ENCODE measurements at regions not wholly inside any gene's neighbourhood (a gene's known extent, or its start where the extent isn't known, plus 50 kb on each side); places are given as distances from the start of the nearest gene placed in this dataset.

GRCh38 chr11:69372589-69373250 lies 78.8 kb downstream of the MYEOV start:
- Histone ChIP-seq H3K9me3 (ENCODE audit: control insufficient read depth in 3 of 3, low read length in 3 of 3) (no peaks in the 10 kb centered on the region), H3K4me1 (ENCODE audit: control insufficient read depth in 3 of 3, insufficient read depth in 3 of 3, low read length in 3 of 3) (no peaks in the 10 kb centered on the region), H3K4me3 (ENCODE audit: low read length in 3 of 3) (no peak overlapping the region), H3K9ac (ENCODE audit: low read depth in 1 of 3, low read length in 3 of 3) (no peak overlapping the region), H3K27ac (ENCODE audit: low read depth, low read length) (no peak overlapping the region), H3K27me3 (ENCODE audit: control insufficient read depth in 3 of 3, insufficient read depth in 3 of 3, low read length in 3 of 3) (peaks cover 6 to 30% (median 30%) of the 10 kb centered on the region in 3 donors), H3K36me3 (ENCODE audit: control insufficient read depth in 3 of 3, insufficient read depth in 3 of 3, low read length in 3 of 3) (no peaks in the 10 kb centered on the region)

GRCh38 chr11:69373251-69373635 lies 79.3 kb downstream of the MYEOV start:
- Histone ChIP-seq H3K9ac (ENCODE audit: low read depth in 1 of 3, low read length in 3 of 3) (no peak overlapping the region), H3K27ac (ENCODE audit: low read depth, low read length) (no peak overlapping the region), H3K36me3 (ENCODE audit: control insufficient read depth in 3 of 3, insufficient read depth in 3 of 3, low read length in 3 of 3) (no peaks in the 10 kb centered on the region), H3K9me3 (ENCODE audit: control insufficient read depth in 3 of 3, low read length in 3 of 3) (no peaks in the 10 kb centered on the region), H3K4me1 (ENCODE audit: control insufficient read depth in 3 of 3, insufficient read depth in 3 of 3, low read length in 3 of 3) (no peaks in the 10 kb centered on the region), H3K4me3 (ENCODE audit: low read length in 3 of 3) (no peak overlapping the region), H3K27me3 (ENCODE audit: control insufficient read depth in 3 of 3, insufficient read depth in 3 of 3, low read length in 3 of 3) (peaks cover 6 to 35% (median 35%) of the 10 kb centered on the region in 3 donors)

GRCh38 chr11:69374110-69374945 lies 80.4 kb downstream of the MYEOV start:
- H3K9ac ChIP-seq (ENCODE audit: low read depth in 1 of 3, low read length in 3 of 3), result no peak overlapping the region
- peaks cover 6 to 38% (median 36%) of the 10 kb centered on the region in 3 donors for H3K27me3 ChIP-seq (ENCODE audit: control insufficient read depth in 3 of 3, insufficient read depth in 3 of 3, low read length in 3 of 3)
- H3K4me1 ChIP-seq (ENCODE audit: control insufficient read depth in 3 of 3, insufficient read depth in 3 of 3, low read length in 3 of 3), result no peaks in the 10 kb centered on the region
- H3K4me3 ChIP-seq (ENCODE audit: low read length in 3 of 3), result no peak overlapping the region
- no peak overlapping the region for H3K27ac ChIP-seq (ENCODE audit: low read depth, low read length)
- H3K36me3 ChIP-seq (ENCODE audit: control insufficient read depth in 3 of 3, insufficient read depth in 3 of 3, low read length in 3 of 3), result no peaks in the 10 kb centered on the region
- H3K9me3 ChIP-seq (ENCODE audit: control insufficient read depth in 3 of 3, low read length in 3 of 3), result no peaks in the 10 kb centered on the region

- no peak overlapping the region for H3K9ac ChIP-seq (ENCODE audit: low read depth in 1 of 3, low read length in 3 of 3)
- H3K27ac ChIP-seq (ENCODE audit: low read depth, low read length), result no peak overlapping the region
- no peak overlapping the region for H3K4me3 ChIP-seq (ENCODE audit: low read length in 3 of 3)
- peaks cover 6 to 38% (median 36%) of the 10 kb centered on the region in 3 donors for H3K27me3 ChIP-seq (ENCODE audit: control insufficient read depth in 3 of 3, insufficient read depth in 3 of 3, low read length in 3 of 3)
- H3K36me3 ChIP-seq (ENCODE audit: control insufficient read depth in 3 of 3, insufficient read depth in 3 of 3, low read length in 3 of 3), result no peaks in the 10 kb centered on the region
- no peaks in the 10 kb centered on the region for H3K4me1 ChIP-seq (ENCODE audit: control insufficient read depth in 3 of 3, insufficient read depth in 3 of 3, low read length in 3 of 3)
- H3K9me3 ChIP-seq (ENCODE audit: control insufficient read depth in 3 of 3, low read length in 3 of 3), result no peaks in the 10 kb centered on the region
Observed at GRCh38 chr11:69374946-69375310, 81.0 kb downstream of the MYEOV start.

GRCh38 chr11:69375316-69376154 lies 81.6 kb downstream of the MYEOV start:
- no peak overlapping the region for H3K27ac ChIP-seq (ENCODE audit: low read depth, low read length)
- H3K36me3 ChIP-seq (ENCODE audit: control insufficient read depth in 3 of 3, insufficient read depth in 3 of 3, low read length in 3 of 3), result no peaks in the 10 kb centered on the region
- no peak overlapping the region for H3K4me3 ChIP-seq (ENCODE audit: low read length in 3 of 3)
- no peak overlapping the region for H3K9ac ChIP-seq (ENCODE audit: low read depth in 1 of 3, low read length in 3 of 3)
- peaks cover 6 to 38% (median 36%) of the 10 kb centered on the region in 3 donors for H3K27me3 ChIP-seq (ENCODE audit: control insufficient read depth in 3 of 3, insufficient read depth in 3 of 3, low read length in 3 of 3)
- no peaks in the 10 kb centered on the region for H3K9me3 ChIP-seq (ENCODE audit: control insufficient read depth in 3 of 3, low read length in 3 of 3)
- H3K4me1 ChIP-seq (ENCODE audit: control insufficient read depth in 3 of 3, insufficient read depth in 3 of 3, low read length in 3 of 3), result no peaks in the 10 kb centered on the region

- no peak overlapping the region for H3K4me3 ChIP-seq (ENCODE audit: low read length in 3 of 3)
- peaks cover 6 to 38% (median 33%) of the 10 kb centered on the region in 3 donors for H3K27me3 ChIP-seq (ENCODE audit: control insufficient read depth in 3 of 3, insufficient read depth in 3 of 3, low read length in 3 of 3)
- H3K36me3 ChIP-seq (ENCODE audit: control insufficient read depth in 3 of 3, insufficient read depth in 3 of 3, low read length in 3 of 3), result no peaks in the 10 kb centered on the region
- no peak overlapping the region for H3K9ac ChIP-seq (ENCODE audit: low read depth in 1 of 3, low read length in 3 of 3)
- no peaks in the 10 kb centered on the region for H3K9me3 ChIP-seq (ENCODE audit: control insufficient read depth in 3 of 3, low read length in 3 of 3)
- H3K27ac ChIP-seq (ENCODE audit: low read depth, low read length), result no peak overlapping the region
- peaks cover 0 to 2% (median 0%) of the 10 kb centered on the region in 3 donors for H3K4me1 ChIP-seq (ENCODE audit: control insufficient read depth in 3 of 3, insufficient read depth in 3 of 3, low read length in 3 of 3)
Observed at GRCh38 chr11:69376155-69377028, 82.4 kb downstream of the MYEOV start.

DNA sequence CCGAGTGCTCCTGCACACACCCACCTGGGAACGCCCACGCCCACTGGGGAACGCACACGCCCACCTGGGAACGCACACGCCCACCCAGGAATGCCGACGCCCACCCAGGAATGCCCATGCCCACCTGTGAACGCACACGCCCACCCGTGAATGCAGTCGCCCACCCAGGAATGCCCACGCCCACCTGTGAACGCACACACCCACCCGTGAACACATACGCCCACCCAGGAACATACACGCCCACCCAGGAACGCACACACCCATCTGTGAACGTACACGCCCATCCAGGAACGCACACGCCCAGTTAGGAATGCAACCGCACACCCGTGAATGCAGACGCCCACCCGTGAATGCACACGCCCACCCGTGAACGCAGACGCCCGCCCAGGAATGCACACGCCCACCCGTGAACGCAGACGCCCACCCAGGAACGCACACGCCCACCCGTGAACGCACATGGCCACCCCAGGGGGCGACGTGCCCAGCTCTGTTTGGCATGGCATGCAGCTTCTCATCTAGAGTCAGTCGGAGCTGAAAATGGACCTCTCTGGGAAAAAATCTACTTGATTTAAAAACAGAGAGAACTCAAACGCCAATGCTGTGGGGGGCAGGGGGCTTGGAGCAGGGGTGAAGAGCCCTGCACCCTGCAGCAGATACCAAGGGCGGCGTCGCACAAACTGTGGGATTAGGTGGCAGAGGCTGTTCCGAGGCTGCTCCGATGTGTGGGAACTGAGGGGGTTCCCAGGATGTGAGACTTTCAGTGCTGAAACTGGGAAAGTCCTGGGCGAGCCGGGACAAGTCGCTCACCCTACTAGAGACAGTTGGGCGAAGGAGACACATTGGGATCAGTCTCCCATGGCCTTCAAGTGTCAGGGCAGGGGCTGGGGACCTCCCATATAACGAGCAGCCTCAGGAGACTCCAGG lies 83.3 kb downstream of the MYEOV start:
- Histone ChIP-seq H3K9ac (ENCODE audit: low read depth in 1 of 3, low read length in 3 of 3) (no peak overlapping the region), H3K27ac (ENCODE audit: low read depth, low read length) (no peak overlapping the region), H3K36me3 (ENCODE audit: control insufficient read depth in 3 of 3, insufficient read depth in 3 of 3, low read length in 3 of 3) (no peaks in the 10 kb centered on the region), H3K4me3 (ENCODE audit: low read length in 3 of 3) (no peak overlapping the region), H3K27me3 (ENCODE audit: control insufficient read depth in 3 of 3, insufficient read depth in 3 of 3, low read length in 3 of 3) (peaks cover 6 to 32% (median 25%) of the 10 kb centered on the region in 3 donors), H3K9me3 (ENCODE audit: control insufficient read depth in 3 of 3, low read length in 3 of 3) (no peaks in the 10 kb centered on the region), H3K4me1 (ENCODE audit: control insufficient read depth in 3 of 3, insufficient read depth in 3 of 3, low read length in 3 of 3) (peaks cover 2 to 4% (median 3%) of the 10 kb centered on the region in 3 donors)

- Histone ChIP-seq H3K9ac (ENCODE audit: low read depth in 1 of 3, low read length in 3 of 3) (no peak overlapping the region), H3K27ac (ENCODE audit: low read depth, low read length) (no peak overlapping the region), H3K9me3 (ENCODE audit: control insufficient read depth in 3 of 3, low read length in 3 of 3) (no peaks in the 10 kb centered on the region), H3K27me3 (ENCODE audit: control insufficient read depth in 3 of 3, insufficient read depth in 3 of 3, low read length in 3 of 3) (peaks cover 6 to 26% (median 24%) of the 10 kb centered on the region in 3 donors), H3K4me3 (ENCODE audit: low read length in 3 of 3) (no peak overlapping the region), H3K4me1 (ENCODE audit: control insufficient read depth in 3 of 3, insufficient read depth in 3 of 3, low read length in 3 of 3) (peaks cover 2 to 6% (median 3%) of the 10 kb centered on the region in 3 donors), H3K36me3 (ENCODE audit: control insufficient read depth in 3 of 3, insufficient read depth in 3 of 3, low read length in 3 of 3) (no peaks in the 10 kb centered on the region)
Observed at GRCh38 chr11:69377953-69378302, 84.0 kb downstream of the MYEOV start.
